HEK293 (cell line): ENCODE measurements at regions not wholly inside any gene's neighbourhood (a gene's known extent, or its start where the extent isn't known, plus 50 kb on each side); places are given as distances from the start of the nearest gene placed in this dataset.

Experiments used
- CTCF ChIA-PET: fragments of 350-600 bp; formaldehyde crosslinking; extraction: SDS; loops from one replicate; lab custom pipeline; 2021; ENCODE audit warnings: antibody characterized with exemption; lab: Yijun Ruan, JAX
- POLR2A ChIA-PET: fragments of 300-600 bp; formaldehyde crosslinking; extraction: SDS; loops from one replicate; lab custom pipeline; 2020; ENCODE audit warnings: antibody characterized with exemption, inconsistent platforms; lab: Yijun Ruan, JAX
- H3K27ac ChIP-seq: fragments of 200-500 bp; sonication (Bioruptor generic); 2 replicates; pipeline ENCODE4 v1.5.1; 2014; ENCODE audit warnings: low read depth, low read length, control low read depth, inconsistent platforms; ENCODE audit errors: extremely low read depth
- H3K36me3 ChIP-seq, 2 experiments: fragments of 200-500 bp in 1 of 2; sonication (Bioruptor generic) in 1 of 2; 1 replicate in 1 of 2; 2 replicates in 1 of 2; pipeline ENCODE4 v1.5.1; 2014 to 2017; ENCODE audit warnings: inconsistent platforms in 2 of 2, low read length in 2 of 2; ENCODE audit not compliant: control insufficient read depth in 2 of 2, insufficient read depth in 1 of 2
- H3K4me1 ChIP-seq: fragments of 200-500 bp; sonication (Bioruptor generic); 2 replicates; pipeline ENCODE4 v1.5.1; 2014; ENCODE audit warnings: mild to moderate bottlenecking, low read length, inconsistent platforms; ENCODE audit not compliant: control insufficient read depth, insufficient read depth
- H3K4me3 ChIP-seq: 2 replicates; pipeline ENCODE4 v1.5.1; 2011; ENCODE audit warnings: low read depth, mild to moderate bottlenecking, control low read depth, low read length, moderate library complexity
- H3K9me3 ChIP-seq: fragments of 200-500 bp; sonication (Bioruptor generic); 2 replicates; pipeline ENCODE4 v1.5.1; 2014; ENCODE audit warnings: low read depth, low read length, inconsistent platforms; ENCODE audit not compliant: control insufficient read depth, insufficient read depth
- BCL11A ChIP-seq: fragments of 450-650 bp; formaldehyde crosslinking; IDR thresholded peaks from 2 replicates; pipeline ENCODE4 v1.5.1; 2016; ENCODE audit warnings: low read depth, missing biosample characterization, missing genetic modification characterization
- BCL11B ChIP-seq: fragments of 450-650 bp; formaldehyde crosslinking; IDR thresholded peaks from 2 replicates; pipeline ENCODE4 v1.5.1; 2016; ENCODE audit warnings: low read depth, missing biosample characterization, missing genetic modification characterization
- GLIS1 ChIP-seq: fragments of 450-650 bp; formaldehyde crosslinking; IDR thresholded peaks from 2 replicates; pipeline ENCODE4 v1.5.1; 2016; ENCODE audit warnings: missing biosample characterization, missing genetic modification characterization
- HOXA7 ChIP-seq: sonication (generic); formaldehyde crosslinking; IDR thresholded peaks from 2 replicates; pipeline ENCODE4 v1.8.1; 2022; ENCODE audit warnings: missing genetic modification reagents, borderline replicate concordance
- INSM2 ChIP-seq: fragments of 450-650 bp; formaldehyde crosslinking; IDR thresholded peaks from 2 replicates; pipeline ENCODE4 v1.5.1; 2016; ENCODE audit warnings: missing biosample characterization, missing genetic modification characterization
- KLF17 ChIP-seq: fragments of 450-650 bp; formaldehyde crosslinking; IDR thresholded peaks from 2 replicates; pipeline ENCODE4 v1.5.1; 2016; ENCODE audit warnings: missing biosample characterization, missing genetic modification characterization
- KLF7 ChIP-seq: fragments of 450-650 bp; formaldehyde crosslinking; IDR thresholded peaks from 2 replicates; pipeline ENCODE4 v1.5.1; 2016; ENCODE audit warnings: missing biosample characterization, missing genetic modification characterization, borderline replicate concordance
- KLF8 ChIP-seq: fragments of 450-650 bp; formaldehyde crosslinking; IDR thresholded peaks from 2 replicates; pipeline ENCODE4 v1.5.1; 2016; ENCODE audit warnings: missing biosample characterization, missing genetic modification characterization
- MEIS1 ChIP-seq: sonication (generic); formaldehyde crosslinking; IDR thresholded peaks from 2 replicates; pipeline ENCODE4 v1.8.1; 2022; ENCODE audit warnings: missing genetic modification reagents, mild to moderate bottlenecking, borderline replicate concordance
- PRDM4 ChIP-seq: fragments of 450-650 bp; formaldehyde crosslinking; IDR thresholded peaks from 2 replicates; pipeline ENCODE4 v1.5.1; 2017; ENCODE audit warnings: missing biosample characterization, missing genetic modification characterization
- TSHZ1 ChIP-seq: fragments of 450-650 bp; formaldehyde crosslinking; IDR thresholded peaks from 2 replicates; pipeline ENCODE4 v1.5.1; 2016; ENCODE audit warnings: missing biosample characterization, missing genetic modification characterization, borderline replicate concordance
- ZNF157 ChIP-seq: fragments of 450-650 bp; formaldehyde crosslinking; IDR thresholded peaks from 2 replicates; pipeline ENCODE4 v1.5.1; 2016; ENCODE audit warnings: missing biosample characterization, missing genetic modification characterization
- ZNF169 ChIP-seq: fragments of 450-650 bp; formaldehyde crosslinking; IDR thresholded peaks from 2 replicates; pipeline ENCODE4 v1.5.1; 2016; ENCODE audit warnings: missing biosample characterization, missing genetic modification characterization
- ZNF175 ChIP-seq: fragments of 450-650 bp; formaldehyde crosslinking; IDR thresholded peaks from 2 replicates; pipeline ENCODE4 v1.5.1; 2016; ENCODE audit warnings: missing biosample characterization, missing genetic modification characterization
- ZNF292 ChIP-seq: fragments of 450-650 bp; formaldehyde crosslinking; IDR thresholded peaks from 2 replicates; pipeline ENCODE4 v1.5.1; 2016; ENCODE audit warnings: low read depth, missing biosample characterization, missing genetic modification characterization, borderline replicate concordance
- ZNF350 ChIP-seq: fragments of 450-650 bp; formaldehyde crosslinking; IDR thresholded peaks from 2 replicates; pipeline ENCODE4 v1.5.0; 2017; ENCODE audit warnings: missing biosample characterization, mild to moderate bottlenecking, missing genetic modification characterization
- ZNF354C ChIP-seq: fragments of 450-650 bp; formaldehyde crosslinking; IDR thresholded peaks from 2 replicates; pipeline ENCODE4 v1.5.1; 2016; ENCODE audit warnings: missing biosample characterization, missing genetic modification characterization, low read depth, borderline replicate concordance
- ZNF37A ChIP-seq: fragments of 450-650 bp; IDR thresholded peaks from 2 replicates; pipeline ENCODE4 v1.5.1; 2018; ENCODE audit warnings: missing biosample characterization, missing genetic modification characterization
- ZNF48 ChIP-seq: fragments of 450-650 bp; formaldehyde crosslinking; IDR thresholded peaks from 2 replicates; pipeline ENCODE4 v1.5.1; 2016; ENCODE audit warnings: missing biosample characterization, missing genetic modification characterization
- ZNF549 ChIP-seq: fragments of 450-650 bp; IDR thresholded peaks from 2 replicates; pipeline ENCODE4 v1.5.1; 2018; ENCODE audit warnings: missing biosample characterization, missing genetic modification characterization, mild to moderate bottlenecking, inconsistent platforms, moderate library complexity
- ZNF560 ChIP-seq: fragments of 450-650 bp; formaldehyde crosslinking; IDR thresholded peaks from 2 replicates; pipeline ENCODE4 v1.5.1; 2017; ENCODE audit warnings: missing biosample characterization, missing genetic modification characterization, borderline replicate concordance
- ZNF561 ChIP-seq: fragments of 450-650 bp; IDR thresholded peaks from 2 replicates; pipeline ENCODE4 v1.5.1; 2018; ENCODE audit warnings: missing biosample characterization, missing genetic modification characterization, borderline replicate concordance
- ZNF624 ChIP-seq: fragments of 450-650 bp; formaldehyde crosslinking; IDR thresholded peaks from 2 replicates; pipeline ENCODE4 v1.5.1; 2017; ENCODE audit warnings: missing biosample characterization, missing genetic modification characterization
- ZNF701 ChIP-seq: fragments of 450-650 bp; formaldehyde crosslinking; IDR thresholded peaks from 2 replicates; pipeline ENCODE4 v1.5.1; 2016; ENCODE audit warnings: missing biosample characterization, missing genetic modification characterization
- ZNF830 ChIP-seq: fragments of 450-650 bp; IDR thresholded peaks from 2 replicates; pipeline ENCODE4 v1.5.0; 2018; ENCODE audit warnings: missing biosample characterization, missing genetic modification characterization, low read depth, mild to moderate bottlenecking, moderate library complexity

GRCh38 chr2:217399291-217399690, 539.4 kb upstream of the TNP1 start:
- no peak overlapping the region for H3K27ac ChIP-seq
- ChIA-PET CTCF (no interaction called here), POLR2A (no interaction called here)
- no peak for TF ChIP-seq ZNF169 (tag by site-specific recombination)
- no peak for TF ChIP-seq ZNF37A (tag by site-specific recombination)
- no peak for TF ChIP-seq ZNF157 (tag by site-specific recombination)
- TF ChIP-seq GLIS1 (tag by site-specific recombination), result no peak
- TF ChIP-seq PRDM4 (tag by site-specific recombination), result no peak
- TF ChIP-seq ZNF701, result no peak
- no peak for TF ChIP-seq ZNF549
- no peak for TF ChIP-seq ZNF560
- TF ChIP-seq KLF8 (tag by site-specific recombination), result no peak
- TF ChIP-seq KLF7 (tag by site-specific recombination), result no peak
- TF ChIP-seq HOXA7 (CRISPR knock-in tag), result no peak
- TF ChIP-seq MEIS1 (CRISPR knock-in tag), result no peak
- no peak for TF ChIP-seq KLF17 (tag by site-specific recombination)
- no peak for TF ChIP-seq TSHZ1 (tag by site-specific recombination)
- no peak for TF ChIP-seq ZNF350
- no peak for TF ChIP-seq BCL11A (tag by site-specific recombination)
- no peaks in the 10 kb centered on the region for H3K4me1 ChIP-seq
- H3K4me3 ChIP-seq, result no peak overlapping the region
- no peaks in the 10 kb centered on the region for H3K36me3 ChIP-seq
- H3K9me3 ChIP-seq, result no peaks in the 10 kb centered on the region

- Histone ChIP-seq H3K36me3 (no peaks in the 10 kb centered on the region), H3K4me3 (no peak overlapping the region), H3K9me3 (no peaks in the 10 kb centered on the region), H3K27ac (no peak overlapping the region), H3K4me1 (no peaks in the 10 kb centered on the region)
- ChIA-PET CTCF (interaction anchor here (0.7 kb wide), 1 partner anchor 233 kb away, joined by 3 read pairs; no protein-coding TSS in a partner anchor), POLR2A (no interaction called here)
- TF ChIP-seq BCL11B, result no peak
- TF ChIP-seq ZNF48 (tag by site-specific recombination), result no peak
- no peak for TF ChIP-seq ZNF561 (tag by site-specific recombination)
- TF ChIP-seq ZNF624 (tag by site-specific recombination), result no peak
- TF ChIP-seq ZNF830, result no peak
- no peak for TF ChIP-seq INSM2
- no peak for TF ChIP-seq ZNF354C (tag by site-specific recombination)
- no peak for TF ChIP-seq ZNF175
- no peak for TF ChIP-seq ZNF292 (tag by site-specific recombination)
Measured at GRCh38 chr2:217398860-217399259, 539.0 kb upstream of the TNP1 start.
